OCI-LY1 (cell line): ENCODE measurements at regions not wholly inside any gene's neighbourhood (a gene's known extent, or its start where the extent isn't known, plus 50 kb on each side); places are given as distances from the start of the nearest gene placed in this dataset.

ENCODE experiments used
- EZH2 ChIP-seq: fragments of 200-600 bp; sonication (generic), shearing (Covaris generic); IDR thresholded peaks from 2 replicates; pipeline ENCODE4 v1.8.0; 2017; ENCODE audit warnings: borderline replicate concordance, mixed run types, mild to moderate bottlenecking, antibody characterized with exemption, low read length, moderate library complexity, mixed read lengths
- TF ChIP-seq, protein P1 (sequence below): fragments of 200-600 bp; sonication (generic), shearing (Covaris generic); IDR thresholded peaks from 2 replicates; pipeline ENCODE4 v1.5.1; 2017; ENCODE audit warnings: mild to moderate bottlenecking, antibody characterized with exemption, low read length, moderate library complexity, mixed read lengths

- TF ChIP-seq, protein P1, sequence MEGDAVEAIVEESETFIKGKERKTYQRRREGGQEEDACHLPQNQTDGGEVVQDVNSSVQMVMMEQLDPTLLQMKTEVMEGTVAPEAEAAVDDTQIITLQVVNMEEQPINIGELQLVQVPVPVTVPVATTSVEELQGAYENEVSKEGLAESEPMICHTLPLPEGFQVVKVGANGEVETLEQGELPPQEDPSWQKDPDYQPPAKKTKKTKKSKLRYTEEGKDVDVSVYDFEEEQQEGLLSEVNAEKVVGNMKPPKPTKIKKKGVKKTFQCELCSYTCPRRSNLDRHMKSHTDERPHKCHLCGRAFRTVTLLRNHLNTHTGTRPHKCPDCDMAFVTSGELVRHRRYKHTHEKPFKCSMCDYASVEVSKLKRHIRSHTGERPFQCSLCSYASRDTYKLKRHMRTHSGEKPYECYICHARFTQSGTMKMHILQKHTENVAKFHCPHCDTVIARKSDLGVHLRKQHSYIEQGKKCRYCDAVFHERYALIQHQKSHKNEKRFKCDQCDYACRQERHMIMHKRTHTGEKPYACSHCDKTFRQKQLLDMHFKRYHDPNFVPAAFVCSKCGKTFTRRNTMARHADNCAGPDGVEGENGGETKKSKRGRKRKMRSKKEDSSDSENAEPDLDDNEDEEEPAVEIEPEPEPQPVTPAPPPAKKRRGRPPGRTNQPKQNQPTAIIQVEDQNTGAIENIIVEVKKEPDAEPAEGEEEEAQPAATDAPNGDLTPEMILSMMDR: no peak
- TF ChIP-seq EZH2: no peak
Observed at GRCh38 chr3:81045976-81046375, 715.5 kb downstream of the GBE1 start.
